Upper lobe of right lung (tissue), 1 donor: ENCODE measurements at regions not wholly inside any gene's neighbourhood (a gene's known extent, or its start where the extent isn't known, plus 50 kb on each side); places are given as distances from the start of the nearest gene placed in this dataset.

Experiments
- ATAC-seq: fragments of 200-7000 bp; cut with Tn5 transposase; one replicate; pipeline ENCODE4 v1.9.1; 2020; ENCODE audit warnings: mild to moderate bottlenecking, moderate library complexity
- DNase-seq: peaks from one replicate; pipeline ENCODE4 v3.0.0-alpha.2; 2020
- H3K27ac ChIP-seq: fragments of 200-600 bp; one replicate; pipeline ENCODE4 v1.8.0; 2022
- H3K27me3 ChIP-seq: fragments of 200-600 bp; one replicate; pipeline ENCODE4 v1.8.0; 2022; ENCODE audit warnings: mild to moderate bottlenecking
- H3K36me3 ChIP-seq: fragments of 200-600 bp; one replicate; pipeline ENCODE4 v1.8.0; 2022
- H3K4me1 ChIP-seq: fragments of 200-600 bp; one replicate; pipeline ENCODE4 v1.8.0; 2022
- H3K4me3 ChIP-seq: fragments of 200-600 bp; one replicate; pipeline ENCODE4 v1.8.0; 2022; ENCODE audit warnings: mild to moderate bottlenecking
- H3K9me3 ChIP-seq: fragments of 200-600 bp; one replicate; pipeline ENCODE4 v1.8.0; 2022
- intact Hi-C: fragments of 100-400 bp; cut with DNase I; formaldehyde crosslinking; loops from one replicate; pipeline ENCODE4 v1.11.0; 2022
- TF ChIP-seq, protein P1 (sequence below): fragments of 200-600 bp; IDR thresholded peaks from one replicate; pipeline ENCODE4 v1.8.0; 2022; ENCODE audit warnings: antibody characterized with exemption
- donor health status: DM: no; HTN: yes; CAD: no; lungs with severe emphysema.

DNA sequence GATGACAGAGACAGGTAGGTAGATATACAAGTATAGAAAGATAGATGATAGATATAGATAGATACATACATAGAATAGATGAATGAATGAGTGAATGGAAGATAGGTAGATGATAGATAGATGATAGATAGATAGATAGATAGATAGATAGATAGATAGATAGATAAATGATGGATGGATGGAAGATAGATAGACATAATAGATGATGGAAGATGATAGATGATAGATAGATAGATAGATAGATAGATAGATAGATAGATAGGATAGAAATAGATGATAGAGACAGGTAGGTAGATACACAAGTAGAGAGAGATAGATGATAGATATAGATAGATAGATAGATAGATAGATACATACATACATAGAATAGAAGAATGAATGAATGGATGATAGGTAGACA, 510.1 kb upstream of the AUTS2 start:
- H3K27ac ChIP-seq: no peak overlapping the region
- TF ChIP-seq, protein P1, sequence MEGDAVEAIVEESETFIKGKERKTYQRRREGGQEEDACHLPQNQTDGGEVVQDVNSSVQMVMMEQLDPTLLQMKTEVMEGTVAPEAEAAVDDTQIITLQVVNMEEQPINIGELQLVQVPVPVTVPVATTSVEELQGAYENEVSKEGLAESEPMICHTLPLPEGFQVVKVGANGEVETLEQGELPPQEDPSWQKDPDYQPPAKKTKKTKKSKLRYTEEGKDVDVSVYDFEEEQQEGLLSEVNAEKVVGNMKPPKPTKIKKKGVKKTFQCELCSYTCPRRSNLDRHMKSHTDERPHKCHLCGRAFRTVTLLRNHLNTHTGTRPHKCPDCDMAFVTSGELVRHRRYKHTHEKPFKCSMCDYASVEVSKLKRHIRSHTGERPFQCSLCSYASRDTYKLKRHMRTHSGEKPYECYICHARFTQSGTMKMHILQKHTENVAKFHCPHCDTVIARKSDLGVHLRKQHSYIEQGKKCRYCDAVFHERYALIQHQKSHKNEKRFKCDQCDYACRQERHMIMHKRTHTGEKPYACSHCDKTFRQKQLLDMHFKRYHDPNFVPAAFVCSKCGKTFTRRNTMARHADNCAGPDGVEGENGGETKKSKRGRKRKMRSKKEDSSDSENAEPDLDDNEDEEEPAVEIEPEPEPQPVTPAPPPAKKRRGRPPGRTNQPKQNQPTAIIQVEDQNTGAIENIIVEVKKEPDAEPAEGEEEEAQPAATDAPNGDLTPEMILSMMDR: no peak
- H3K4me1 ChIP-seq: no peaks in the 10 kb centered on the region
- intact Hi-C loops: no loop called here
- DNase-seq: no peak
- no peaks in the 10 kb centered on the region for H3K9me3 ChIP-seq
- H3K27me3 ChIP-seq: no peaks in the 10 kb centered on the region
- no peak for ATAC-seq
- no peak overlapping the region for H3K4me3 ChIP-seq
- no peaks in the 10 kb centered on the region for H3K36me3 ChIP-seq

DNA sequence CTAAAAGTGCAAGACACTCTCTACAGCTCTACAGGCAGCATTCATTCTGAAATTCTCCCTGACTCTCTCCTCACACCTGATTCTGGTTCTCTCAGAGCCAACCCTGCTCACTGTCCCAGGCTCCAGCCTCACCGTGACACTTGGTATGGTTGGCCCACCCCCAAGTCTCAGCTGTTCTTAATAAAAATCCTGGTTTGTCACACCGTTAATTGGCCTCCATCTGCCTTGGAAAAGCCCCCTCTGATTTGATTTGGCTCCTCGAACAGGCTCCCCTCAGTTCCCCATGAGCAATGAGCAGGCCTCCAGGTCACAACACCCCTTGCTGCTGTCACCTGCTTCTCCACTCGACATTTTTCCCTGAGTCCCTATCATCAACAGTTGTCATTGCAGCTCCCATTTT, 507.3 kb upstream of the AUTS2 start:
- no peaks in the 10 kb centered on the region for H3K4me1 ChIP-seq
- no peak overlapping the region for H3K27ac ChIP-seq
- ATAC-seq (no peak), DNase-seq (no peak)
- no peak overlapping the region for H3K4me3 ChIP-seq
- H3K27me3 ChIP-seq: no peaks in the 10 kb centered on the region
- intact Hi-C loops: no loop called here
- peaks cover 6% of the 10 kb centered on the region for H3K9me3 ChIP-seq
- no peaks in the 10 kb centered on the region for H3K36me3 ChIP-seq
- TF ChIP-seq, protein P1: no peak

GRCh38 chr7:69091521-69091920, 506.8 kb upstream of the AUTS2 start:
- Histone ChIP-seq H3K27ac (no peak overlapping the region), H3K27me3 (no peaks in the 10 kb centered on the region), H3K4me3 (no peak overlapping the region), H3K9me3 (peaks cover 6% of the 10 kb centered on the region), H3K4me1 (no peaks in the 10 kb centered on the region), H3K36me3 (no peaks in the 10 kb centered on the region)
- no peak for DNase-seq
- intact Hi-C loops: no loop called here
- TF ChIP-seq, protein P1: no peak
- no peak for ATAC-seq

- Histone ChIP-seq H3K27ac (no peak overlapping the region), H3K4me1 (no peaks in the 10 kb centered on the region), H3K27me3 (no peaks in the 10 kb centered on the region), H3K9me3 (peaks cover 6% of the 10 kb centered on the region), H3K36me3 (no peaks in the 10 kb centered on the region), H3K4me3 (no peak overlapping the region)
- no peak for ATAC-seq
- TF ChIP-seq, protein P1: no peak
- intact Hi-C loops: no loop called here
- DNase-seq: no peak
These were observed 503.1 kb upstream of the AUTS2 start for GRCh38 chr7:69095127-69095526.

GRCh38 chr7:69095649-69096048, 502.6 kb upstream of the AUTS2 start:
- no peak for DNase-seq
- intact Hi-C loops: no loop called here
- Histone ChIP-seq H3K9me3 (peaks cover 6% of the 10 kb centered on the region), H3K36me3 (no peaks in the 10 kb centered on the region), H3K27me3 (no peaks in the 10 kb centered on the region), H3K4me3 (no peak overlapping the region), H3K4me1 (no peaks in the 10 kb centered on the region), H3K27ac (no peak overlapping the region)
- no peak for ATAC-seq
- TF ChIP-seq, protein P1: no peak

DNA sequence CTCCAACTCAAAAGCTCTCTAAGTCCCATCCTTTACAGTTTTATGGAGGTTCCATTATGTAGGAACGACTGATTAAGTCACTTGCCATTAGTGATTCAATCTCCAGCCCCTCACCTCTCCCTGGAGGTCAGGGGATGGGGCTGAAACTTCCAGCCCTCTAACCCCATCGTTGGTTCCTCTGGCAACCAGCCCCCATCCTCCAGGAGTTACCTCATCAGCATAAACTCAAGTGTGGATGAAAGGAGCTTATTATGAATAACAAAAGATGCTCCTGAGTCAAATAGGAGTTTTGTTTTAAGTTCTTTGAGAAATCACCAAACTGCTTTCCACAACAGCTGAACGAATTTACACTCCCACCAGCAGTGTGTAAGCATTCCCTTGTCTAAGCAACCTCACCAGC, 494.3 kb upstream of the AUTS2 start:
- DNase-seq (no peak), ATAC-seq (no peak)
- H3K36me3 ChIP-seq: no peaks in the 10 kb centered on the region
- H3K27me3 ChIP-seq: no peaks in the 10 kb centered on the region
- H3K4me3 ChIP-seq: no peak overlapping the region
- no peaks in the 10 kb centered on the region for H3K4me1 ChIP-seq
- intact Hi-C loops: no loop called here
- TF ChIP-seq, protein P1: no peak
- H3K9me3 ChIP-seq: no peaks in the 10 kb centered on the region
- no peak overlapping the region for H3K27ac ChIP-seq
